Memory B cell (primary cell): ENCODE measurements at regions not wholly inside any gene's neighbourhood (a gene's known extent, or its start where the extent isn't known, plus 50 kb on each side); places are given as distances from the start of the nearest gene placed in this dataset.
"Not testable (repeated sequence)": the region's sequence is repeated elsewhere in the genome, so short reads cannot be mapped to it uniquely, and the experiment has no call there.

Experiments
- ATAC-seq: fragments of 150-1000 bp; cut with Tn5 transposase; 2 replicates; pipeline ENCODE4 v1.10.0; 2021; ENCODE audit warnings: low read depth, mild to moderate bottlenecking, moderate library complexity
- DNase-seq, 2 donors: peaks; one replicate each; pipeline ENCODE4 v3.0.0; 2022; ENCODE audit warnings: low spot score in 2 of 2
- H3K27ac Mint-ChIP-seq: one replicate; pipeline ENCODE4 v1.8.0; 2022; ENCODE audit warnings: mild to moderate bottlenecking, moderate library complexity, mixed read lengths
- H3K27me3 Mint-ChIP-seq: one replicate; pipeline ENCODE4 v1.8.0; 2022; ENCODE audit warnings: mixed read lengths
- H3K36me3 Mint-ChIP-seq: one replicate; pipeline ENCODE4 v1.8.0; 2022; ENCODE audit warnings: mild to moderate bottlenecking, mixed read lengths
- H3K4me1 Mint-ChIP-seq: one replicate; pipeline ENCODE4 v1.8.0; 2022; ENCODE audit warnings: mixed read lengths
- H3K4me3 Mint-ChIP-seq: one replicate; pipeline ENCODE4 v1.8.0; 2022; ENCODE audit warnings: mild to moderate bottlenecking, moderate library complexity, mixed read lengths
- H3K9me3 Mint-ChIP-seq: one replicate; pipeline ENCODE4 v1.8.0; 2022; ENCODE audit warnings: mixed read lengths

GRCh38 chr3:87488765-87489164, 212.4 kb upstream of the POU1F1 start:
- Mint-ChIP-seq H3K4me3 (no peak overlapping the region), H3K27ac (no peak overlapping the region), H3K36me3 (no peaks in the 10 kb centered on the region), H3K4me1 (no peaks in the 10 kb centered on the region), H3K9me3 (no peaks in the 10 kb centered on the region), H3K27me3 (no peaks in the 10 kb centered on the region)
- DNase-seq (no peak), ATAC-seq (no peak)

DNA sequence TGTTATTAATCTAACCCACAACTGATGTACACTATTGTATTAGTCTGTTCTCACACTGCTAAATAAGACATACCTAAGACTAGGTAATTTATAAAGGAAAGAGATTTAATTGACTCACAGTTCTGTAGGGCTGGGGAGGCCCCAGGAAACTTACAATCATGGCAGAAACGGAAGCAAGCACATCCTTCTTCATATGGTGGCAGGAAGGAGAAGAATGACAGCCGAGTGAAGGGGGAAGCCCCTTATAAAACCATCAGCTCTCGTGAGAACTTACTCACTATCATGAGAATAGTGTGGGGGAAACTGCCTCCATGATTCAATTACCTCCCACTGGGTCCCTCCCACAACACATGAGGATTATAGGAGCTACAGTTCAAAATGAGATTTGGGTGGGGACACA, 210.3 kb upstream of the POU1F1 start:
- not testable (repeated sequence) for H3K9me3 Mint-ChIP-seq, H3K36me3 Mint-ChIP-seq, H3K27ac Mint-ChIP-seq, H3K27me3 Mint-ChIP-seq, H3K4me3 Mint-ChIP-seq, ATAC-seq, DNase-seq, H3K4me1 Mint-ChIP-seq

DNA sequence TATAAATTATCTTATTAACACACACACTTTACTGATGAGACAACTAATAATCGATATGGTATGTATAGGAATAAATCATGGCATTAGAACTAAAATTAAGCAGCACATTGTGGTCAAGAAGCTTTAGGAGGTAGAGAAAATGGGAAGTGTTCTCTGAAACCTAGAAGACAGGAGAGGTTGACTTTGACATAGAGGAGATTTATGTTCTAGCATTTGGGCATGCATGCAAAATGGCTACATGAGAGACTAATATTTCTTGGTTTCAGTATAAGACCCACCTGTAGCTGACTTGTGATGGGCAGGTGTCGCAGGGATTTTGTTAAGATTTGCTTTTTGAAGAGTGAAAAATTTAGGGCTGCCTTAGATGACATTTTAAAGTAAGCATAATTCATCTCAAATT, 209.7 kb upstream of the POU1F1 start:
- H3K27me3 Mint-ChIP-seq: no peaks in the 10 kb centered on the region
- DNase-seq (no peak), ATAC-seq (no peak)
- H3K9me3 Mint-ChIP-seq: no peaks in the 10 kb centered on the region
- H3K4me3 Mint-ChIP-seq: no peak overlapping the region
- no peaks in the 10 kb centered on the region for H3K36me3 Mint-ChIP-seq
- no peak overlapping the region for H3K27ac Mint-ChIP-seq
- H3K4me1 Mint-ChIP-seq: no peaks in the 10 kb centered on the region

- no peaks in the 10 kb centered on the region for H3K4me1 Mint-ChIP-seq
- ATAC-seq (no peak), DNase-seq (no peak)
- H3K36me3 Mint-ChIP-seq: no peaks in the 10 kb centered on the region
- peaks cover 1% of the 10 kb centered on the region for H3K9me3 Mint-ChIP-seq
- no peak overlapping the region for H3K4me3 Mint-ChIP-seq
- no peak overlapping the region for H3K27ac Mint-ChIP-seq
- H3K27me3 Mint-ChIP-seq: no peaks in the 10 kb centered on the region
These were observed 202.3 kb upstream of the POU1F1 start for GRCh38 chr3:87478716-87479115.

- no peak overlapping the region for H3K4me3 Mint-ChIP-seq
- no peaks in the 10 kb centered on the region for H3K36me3 Mint-ChIP-seq
- H3K4me1 Mint-ChIP-seq: no peaks in the 10 kb centered on the region
- no peaks in the 10 kb centered on the region for H3K27me3 Mint-ChIP-seq
- no peak for DNase-seq
- ATAC-seq: no peak
- peaks cover 4% of the 10 kb centered on the region for H3K9me3 Mint-ChIP-seq
- H3K27ac Mint-ChIP-seq: no peak overlapping the region
These were observed 197.6 kb upstream of the POU1F1 start for GRCh38 chr3:87473944-87474343.

GRCh38 chr3:87468938-87469337, 192.6 kb upstream of the POU1F1 start:
- DNase-seq (no peak), ATAC-seq (no peak)
- Mint-ChIP-seq H3K4me3 (no peak overlapping the region), H3K36me3 (no peaks in the 10 kb centered on the region), H3K9me3 (peaks cover 10% of the 10 kb centered on the region), H3K27ac (no peak overlapping the region), H3K27me3 (no peaks in the 10 kb centered on the region), H3K4me1 (no peaks in the 10 kb centered on the region)

- Mint-ChIP-seq H3K4me1 (no peaks in the 10 kb centered on the region), H3K4me3 (no peak overlapping the region), H3K9me3 (peaks cover 6% of the 10 kb centered on the region), H3K27ac (no peak overlapping the region), H3K36me3 (no peaks in the 10 kb centered on the region), H3K27me3 (no peaks in the 10 kb centered on the region)
- no peak for ATAC-seq
- DNase-seq: no peak
These were observed 191.9 kb upstream of the POU1F1 start for GRCh38 chr3:87468235-87468634.

- DNase-seq: no peak
- peaks cover 6% of the 10 kb centered on the region for H3K9me3 Mint-ChIP-seq
- H3K36me3 Mint-ChIP-seq: no peaks in the 10 kb centered on the region
- H3K4me3 Mint-ChIP-seq: no peak overlapping the region
- no peaks in the 10 kb centered on the region for H3K27me3 Mint-ChIP-seq
- no peaks in the 10 kb centered on the region for H3K4me1 Mint-ChIP-seq
- H3K27ac Mint-ChIP-seq: no peak overlapping the region
- no peak for ATAC-seq
These were observed 185.8 kb upstream of the POU1F1 start for GRCh38 chr3:87462228-87462627.

- no peaks in the 10 kb centered on the region for H3K4me1 Mint-ChIP-seq
- DNase-seq: no peak
- H3K27me3 Mint-ChIP-seq: no peaks in the 10 kb centered on the region
- H3K4me3 Mint-ChIP-seq: no peak overlapping the region
- no peaks in the 10 kb centered on the region for H3K36me3 Mint-ChIP-seq
- ATAC-seq: no peak
- H3K9me3 Mint-ChIP-seq: peaks cover 5% of the 10 kb centered on the region
- H3K27ac Mint-ChIP-seq: no peak overlapping the region
These were observed 185.1 kb upstream of the POU1F1 start for GRCh38 chr3:87461443-87461842.

GRCh38 chr3:87461036-87461435, 184.7 kb upstream of the POU1F1 start:
- Mint-ChIP-seq H3K4me3 (no peak overlapping the region), H3K4me1 (no peaks in the 10 kb centered on the region), H3K9me3 (peaks cover 3% of the 10 kb centered on the region), H3K36me3 (no peaks in the 10 kb centered on the region), H3K27ac (no peak overlapping the region), H3K27me3 (no peaks in the 10 kb centered on the region)
- no peak for ATAC-seq
- no peak for DNase-seq

DNA sequence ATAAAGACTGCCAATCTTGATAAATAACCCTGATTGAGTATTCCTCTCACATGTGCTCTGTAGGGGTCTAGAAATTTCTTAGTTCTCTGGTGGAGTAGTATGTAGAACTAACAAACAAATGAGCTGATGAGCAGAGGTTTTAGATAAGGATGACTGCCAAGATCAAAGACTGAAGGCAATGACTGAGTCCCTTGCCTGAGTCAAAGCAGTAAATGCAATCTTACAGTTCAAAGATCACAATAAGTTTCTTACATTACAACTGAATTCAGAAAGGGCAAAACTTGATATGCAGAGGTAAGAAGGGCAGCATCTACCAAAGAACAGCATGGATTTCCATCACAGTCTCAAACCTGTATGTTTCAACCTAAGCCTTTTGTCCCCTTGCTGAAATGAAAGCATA, 172.2 kb upstream of the POU1F1 start:
- Mint-ChIP-seq H3K36me3 (no peaks in the 10 kb centered on the region), H3K4me3 (no peak overlapping the region), H3K27me3 (no peaks in the 10 kb centered on the region), H3K9me3 (peaks cover 10% of the 10 kb centered on the region), H3K4me1 (no peaks in the 10 kb centered on the region), H3K27ac (no peak overlapping the region)
- no peak for ATAC-seq
- no peak for DNase-seq

DNA sequence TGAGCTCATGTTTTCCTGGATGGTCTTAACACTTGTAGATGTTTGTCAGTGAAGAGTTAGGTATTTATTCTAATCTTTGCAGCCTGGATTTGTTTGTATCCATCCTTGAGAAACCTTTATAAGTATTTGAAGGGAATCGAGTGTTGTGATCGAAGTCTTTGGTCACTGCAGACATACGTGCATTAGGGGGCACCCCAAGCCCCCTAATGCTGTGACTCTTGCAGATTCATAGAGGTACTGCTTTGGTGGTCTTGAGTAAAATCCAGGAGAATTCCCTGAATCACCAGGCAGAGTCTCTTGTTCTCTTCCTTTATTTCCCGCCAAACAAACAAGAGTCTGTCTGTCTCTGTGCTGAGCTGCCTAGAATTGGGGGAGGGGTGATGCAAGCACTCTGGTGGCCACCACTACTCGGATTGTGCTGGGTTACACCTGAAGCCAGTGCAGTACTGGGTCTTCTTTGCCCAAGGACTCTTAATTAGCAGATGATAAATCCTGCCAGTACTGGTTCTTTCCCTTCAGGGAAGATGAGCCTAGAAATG, 170.5 kb upstream of the POU1F1 start:
- ATAC-seq (no peak), DNase-seq (no peak)
- Mint-ChIP-seq H3K9me3 (peaks cover 10% of the 10 kb centered on the region), H3K27ac (no peak overlapping the region), H3K36me3 (no peaks in the 10 kb centered on the region), H3K27me3 (no peaks in the 10 kb centered on the region), H3K4me3 (no peak overlapping the region), H3K4me1 (no peaks in the 10 kb centered on the region)

GRCh38 chr3:87442470-87442869, 166.1 kb upstream of the POU1F1 start:
- H3K27ac Mint-ChIP-seq: no peak overlapping the region
- peaks cover 8% of the 10 kb centered on the region for H3K9me3 Mint-ChIP-seq

DNA sequence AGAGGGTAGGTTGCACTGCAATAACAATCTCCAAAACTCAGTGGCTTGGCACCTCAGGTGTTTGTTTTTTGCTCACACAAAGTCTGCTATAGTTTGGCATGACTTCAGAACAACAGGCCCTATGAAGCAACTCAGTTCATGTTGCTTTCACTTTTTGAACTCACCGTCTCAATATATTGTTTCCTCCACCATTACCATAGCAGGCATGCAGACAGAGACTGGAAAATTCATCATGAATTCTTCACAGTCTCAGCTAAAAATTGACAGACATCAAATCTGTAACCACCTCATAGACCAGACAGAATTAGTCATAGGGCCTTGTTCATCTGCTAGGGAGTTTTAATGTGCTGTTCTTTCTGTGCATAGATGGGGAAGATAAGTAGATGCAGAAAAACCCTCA, 161.4 kb upstream of the POU1F1 start:
- H3K4me1 Mint-ChIP-seq: no peaks in the 10 kb centered on the region
- ATAC-seq: no peak
- H3K4me3 Mint-ChIP-seq: no peak overlapping the region
- no peak for DNase-seq
- no peak overlapping the region for H3K27ac Mint-ChIP-seq
- H3K9me3 Mint-ChIP-seq: no peaks in the 10 kb centered on the region
- no peaks in the 10 kb centered on the region for H3K36me3 Mint-ChIP-seq
- peaks cover 2% of the 10 kb centered on the region for H3K27me3 Mint-ChIP-seq

More at GRCh38 chr3:87442470-87442869, 166.1 kb upstream of the POU1F1 start:
- H3K4me1 Mint-ChIP-seq: no peaks in the 10 kb centered on the region
- no peak overlapping the region for H3K4me3 Mint-ChIP-seq
- ATAC-seq (no peak), DNase-seq (no peak)
- H3K36me3 Mint-ChIP-seq: no peaks in the 10 kb centered on the region
- no peaks in the 10 kb centered on the region for H3K27me3 Mint-ChIP-seq

GRCh38 chr3:87436781-87437543, 160.6 kb upstream of the POU1F1 start:
- H3K27ac Mint-ChIP-seq: no peak overlapping the region
- no peak for ATAC-seq
- no peak overlapping the region for H3K4me3 Mint-ChIP-seq
- no peaks in the 10 kb centered on the region for H3K4me1 Mint-ChIP-seq
- no peaks in the 10 kb centered on the region for H3K36me3 Mint-ChIP-seq
- DNase-seq: no peak
- H3K9me3 Mint-ChIP-seq: no peaks in the 10 kb centered on the region
- peaks cover 2% of the 10 kb centered on the region for H3K27me3 Mint-ChIP-seq
